ENCODE measurements at regions not wholly inside any gene's neighbourhood (a gene's known extent, or its start where the extent isn't known, plus 50 kb on each side); places are given as distances from the start of the nearest gene placed in this dataset.

GRCh38 chr14:100446572-100446971 is 123.4 kb downstream of the SLC25A47 start:
- H3K9me3 ChIP-seq (ENCODE audit: insufficient read depth, low read length): no peaks in the 10 kb centered on the region
- no peak overlapping the region for H3K4me3 ChIP-seq (ENCODE audit: low read length)
- H3K9ac ChIP-seq (ENCODE audit: low read length): no peak overlapping the region
- no peaks in the 10 kb centered on the region for H3K79me2 ChIP-seq (ENCODE audit: low read length)
- TF ChIP-seq EZH2phosphoT487 (IDR thresholded peaks at IDR 0.05; ENCODE audit: low read depth): no peak
- TF ChIP-seq CTCF (IDR thresholded peaks at IDR 0.05; ENCODE audit: low read depth, low read length): no peak
- no peak overlapping the region for H3K4me2 ChIP-seq (ENCODE audit: low read length)
- H4K20me1 ChIP-seq (ENCODE audit: insufficient read depth, low read length): no peaks in the 10 kb centered on the region
- H2AFZ ChIP-seq (ENCODE audit: low read depth, low read length): no peak overlapping the region
- peaks cover 6% of the 10 kb centered on the region for H3K4me1 ChIP-seq (ENCODE audit: low read length)
- H3K36me3 ChIP-seq (replicated peaks; ENCODE audit: low read depth, low read length): no peaks in the 10 kb centered on the region
- no peak overlapping the region for H3K27ac ChIP-seq (ENCODE audit: low read length)
- H3K27me3 ChIP-seq (ENCODE audit: low read depth, low read length): no peaks in the 10 kb centered on the region

- H3K4me2 ChIP-seq (ENCODE audit: low read length): no peak overlapping the region
- no peaks in the 10 kb centered on the region for H3K79me2 ChIP-seq (ENCODE audit: low read length)
- no peak overlapping the region for H3K4me3 ChIP-seq (ENCODE audit: low read length)
- no peak overlapping the region for H3K9ac ChIP-seq (ENCODE audit: low read length)
- no peaks in the 10 kb centered on the region for H3K36me3 ChIP-seq (replicated peaks; ENCODE audit: low read depth, low read length)
- H3K27me3 ChIP-seq (ENCODE audit: low read depth, low read length): no peaks in the 10 kb centered on the region
- TF ChIP-seq EZH2phosphoT487 (IDR thresholded peaks at IDR 0.05; ENCODE audit: low read depth) (no peak), CTCF (IDR thresholded peaks at IDR 0.05; ENCODE audit: low read depth, low read length) (no peak)
- no peaks in the 10 kb centered on the region for H4K20me1 ChIP-seq (ENCODE audit: insufficient read depth, low read length)
- H3K27ac ChIP-seq (ENCODE audit: low read length): no peak overlapping the region
- no peaks in the 10 kb centered on the region for H3K9me3 ChIP-seq (ENCODE audit: insufficient read depth, low read length)
- H2AFZ ChIP-seq (ENCODE audit: low read depth, low read length): no peak overlapping the region
- no peaks in the 10 kb centered on the region for H3K4me1 ChIP-seq (ENCODE audit: low read length)
Observed at GRCh38 chr14:100448376-100448775, 125.2 kb downstream of the SLC25A47 start.

- TF ChIP-seq CTCF (IDR thresholded peaks at IDR 0.05; ENCODE audit: low read depth, low read length) (no peak), EZH2phosphoT487 (IDR thresholded peaks at IDR 0.05; ENCODE audit: low read depth) (no peak)
- H3K9me3 ChIP-seq (ENCODE audit: insufficient read depth, low read length): no peaks in the 10 kb centered on the region
- no peak overlapping the region for H2AFZ ChIP-seq (ENCODE audit: low read depth, low read length)
Observed at GRCh38 chr14:100449225-100449987, 126.3 kb downstream of the SLC25A47 start.

GRCh38 chr14:100450049-100450448 is 126.9 kb downstream of the SLC25A47 start:
- H3K27ac ChIP-seq (ENCODE audit: low read length): no peak overlapping the region
- no peak overlapping the region for H3K4me2 ChIP-seq (ENCODE audit: low read length)
- H3K4me1 ChIP-seq (ENCODE audit: low read length): no peaks in the 10 kb centered on the region
- H3K36me3 ChIP-seq (replicated peaks; ENCODE audit: low read depth, low read length): no peaks in the 10 kb centered on the region
- no peaks in the 10 kb centered on the region for H3K9me3 ChIP-seq (ENCODE audit: insufficient read depth, low read length)
- no peaks in the 10 kb centered on the region for H3K79me2 ChIP-seq (ENCODE audit: low read length)
- no peak overlapping the region for H3K9ac ChIP-seq (ENCODE audit: low read length)
- no peak for TF ChIP-seq EZH2phosphoT487 (IDR thresholded peaks at IDR 0.05; ENCODE audit: low read depth)
- no peaks in the 10 kb centered on the region for H4K20me1 ChIP-seq (ENCODE audit: insufficient read depth, low read length)
- H2AFZ ChIP-seq (ENCODE audit: low read depth, low read length): no peak overlapping the region
- H3K27me3 ChIP-seq (ENCODE audit: low read depth, low read length): no peaks in the 10 kb centered on the region
- no peak overlapping the region for H3K4me3 ChIP-seq (ENCODE audit: low read length)

More at GRCh38 chr14:100449225-100449987, 126.3 kb downstream of the SLC25A47 start:
- H3K36me3 ChIP-seq (replicated peaks; ENCODE audit: low read depth, low read length): no peaks in the 10 kb centered on the region
- H4K20me1 ChIP-seq (ENCODE audit: insufficient read depth, low read length): no peaks in the 10 kb centered on the region
- no peaks in the 10 kb centered on the region for H3K79me2 ChIP-seq (ENCODE audit: low read length)
- no peak overlapping the region for H3K9ac ChIP-seq (ENCODE audit: low read length)
- no peaks in the 10 kb centered on the region for H3K4me1 ChIP-seq (ENCODE audit: low read length)
- no peaks in the 10 kb centered on the region for H3K27me3 ChIP-seq (ENCODE audit: low read depth, low read length)
- H3K4me3 ChIP-seq (ENCODE audit: low read length): no peak overlapping the region
- no peak overlapping the region for H3K4me2 ChIP-seq (ENCODE audit: low read length)
- no peak overlapping the region for H3K27ac ChIP-seq (ENCODE audit: low read length)

All from OCI-LY3 (cell line).